Renal pelvis (tissue), 1 donor: ENCODE measurements at regions not wholly inside any gene's neighbourhood (a gene's known extent, or its start where the extent isn't known, plus 50 kb on each side); places are given as distances from the start of the nearest gene placed in this dataset.

Experiments
- DNase-seq: peaks from one replicate; pipeline ENCODE4 v3.0.0-alpha.2; 2013

DNA sequence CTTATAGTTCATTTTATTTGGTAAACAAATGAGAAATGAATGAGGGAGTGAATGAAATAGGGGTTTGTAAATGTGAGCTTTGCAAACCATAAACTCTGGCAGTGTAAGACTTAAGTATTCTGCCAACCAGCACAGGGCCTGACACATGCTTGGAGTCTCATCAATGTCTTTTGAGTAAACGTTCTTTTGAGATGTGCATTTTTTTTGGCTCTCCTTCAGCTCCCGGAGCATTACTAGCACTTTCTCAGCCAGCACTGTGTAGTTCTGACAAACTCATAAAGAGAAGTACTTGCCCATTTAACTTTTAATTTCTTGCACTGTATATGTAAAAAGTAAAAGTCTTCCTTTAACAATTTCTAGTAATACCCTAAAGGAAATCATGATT is 245.3 kb downstream of the HS3ST1 start:
- DNase-seq = no peak

GRCh38 chr4:11182586-11183355 is 245.9 kb downstream of the HS3ST1 start:
- no peak for DNase-seq

- DNase-seq = no peak
Measured at GRCh38 chr4:11182031-11182430, 246.7 kb downstream of the HS3ST1 start.

- no peak for DNase-seq
Measured at GRCh38 chr4:11179796-11180195, 248.9 kb downstream of the HS3ST1 start.

DNA sequence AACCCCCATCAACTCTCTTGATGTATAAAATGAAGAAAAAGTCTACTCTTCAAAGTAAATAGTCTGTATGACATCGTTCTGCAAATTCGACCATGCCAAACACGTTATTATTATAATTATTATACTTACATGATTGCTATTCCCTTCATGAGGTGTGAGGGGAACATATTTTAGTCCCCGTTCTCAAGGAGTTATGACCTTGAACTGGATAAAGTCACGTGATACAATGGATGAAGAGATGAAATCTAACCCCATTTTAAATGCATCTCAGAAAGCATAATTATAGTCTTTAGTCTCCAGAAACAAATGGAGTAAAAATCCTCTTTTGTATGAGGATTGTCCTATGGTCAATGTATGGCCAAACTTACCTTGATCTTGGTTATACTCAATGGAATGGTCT is 250.3 kb downstream of the HS3ST1 start:
- no peak for DNase-seq

GRCh38 chr4:11175374-11175773 is 253.3 kb downstream of the HS3ST1 start:
- DNase-seq = no peak

- DNase-seq = no peak
Measured at GRCh38 chr4:11166606-11167005, 262.1 kb downstream of the HS3ST1 start.

GRCh38 chr4:11166034-11166433 is 262.7 kb downstream of the HS3ST1 start:
- DNase-seq = no peak

GRCh38 chr4:11165052-11165451 is 263.6 kb downstream of the HS3ST1 start:
- DNase-seq = no peak

- no peak for DNase-seq
Measured at GRCh38 chr4:11160288-11160687, 268.4 kb downstream of the HS3ST1 start.

GRCh38 chr4:11158971-11159370 is 269.7 kb downstream of the HS3ST1 start:
- DNase-seq = no peak

DNA sequence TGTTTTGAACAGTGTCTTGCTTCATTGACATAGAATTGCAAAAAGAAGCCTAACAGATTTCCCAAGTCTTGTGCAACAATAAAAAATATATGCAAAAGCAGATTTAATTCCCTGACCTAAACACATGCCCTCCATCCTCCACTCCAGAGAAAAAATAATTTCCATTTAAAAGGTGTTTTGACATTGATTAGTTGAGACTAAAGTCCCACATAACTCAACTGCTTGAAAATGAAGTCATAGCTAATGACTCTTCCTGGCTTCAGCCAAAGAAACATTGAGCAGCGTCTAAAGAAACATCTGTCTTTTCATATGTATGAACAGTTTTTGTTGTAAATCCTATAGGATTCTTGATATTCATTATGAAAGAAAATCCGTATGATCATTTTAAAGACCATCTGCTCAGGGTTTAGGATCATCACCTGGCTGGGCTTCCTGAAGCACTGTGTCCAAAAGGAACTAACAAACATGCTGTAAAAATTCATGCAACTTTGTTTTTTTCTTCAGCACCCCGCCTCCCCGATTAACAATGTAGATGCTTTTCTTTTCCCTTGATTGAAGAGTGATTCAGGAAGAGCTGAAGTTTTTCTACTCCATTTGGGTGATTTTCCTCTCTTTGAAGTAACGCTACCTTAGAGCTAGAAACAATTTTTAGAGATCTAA is 273.4 kb downstream of the HS3ST1 start:
- DNase-seq = no peak

DNA sequence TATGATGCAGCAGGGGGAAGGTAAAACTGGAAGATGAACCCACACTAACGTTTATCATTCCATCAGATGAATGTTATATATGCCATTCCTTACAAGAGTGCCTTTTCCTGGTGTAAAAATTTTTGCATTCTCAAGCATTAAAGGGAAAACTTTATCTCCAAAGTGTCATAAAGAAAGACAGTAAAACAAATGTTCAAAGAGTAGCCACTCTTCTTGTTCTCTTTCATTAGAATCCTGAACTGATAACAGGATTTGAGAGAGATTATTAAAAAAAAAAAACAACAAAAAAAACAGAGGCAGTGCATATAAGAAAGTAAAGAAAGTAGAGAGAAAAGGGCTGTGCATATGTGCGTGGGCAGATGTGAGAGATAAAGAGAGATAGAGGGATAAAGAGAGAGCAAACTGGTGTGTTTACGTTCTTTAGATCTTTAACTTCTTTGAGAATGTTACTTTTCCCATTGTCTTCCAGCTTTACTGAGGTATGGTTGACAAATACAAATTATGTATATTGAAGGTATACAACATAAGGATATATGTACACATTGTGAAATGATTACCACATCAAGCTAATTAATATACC is 275.4 kb downstream of the HS3ST1 start:
- no peak for DNase-seq

GRCh38 chr4:11152684-11153083 is 276.0 kb downstream of the HS3ST1 start:
- no peak for DNase-seq

- DNase-seq = no peak
Measured at GRCh38 chr4:11151500-11151899, 277.2 kb downstream of the HS3ST1 start.

DNA sequence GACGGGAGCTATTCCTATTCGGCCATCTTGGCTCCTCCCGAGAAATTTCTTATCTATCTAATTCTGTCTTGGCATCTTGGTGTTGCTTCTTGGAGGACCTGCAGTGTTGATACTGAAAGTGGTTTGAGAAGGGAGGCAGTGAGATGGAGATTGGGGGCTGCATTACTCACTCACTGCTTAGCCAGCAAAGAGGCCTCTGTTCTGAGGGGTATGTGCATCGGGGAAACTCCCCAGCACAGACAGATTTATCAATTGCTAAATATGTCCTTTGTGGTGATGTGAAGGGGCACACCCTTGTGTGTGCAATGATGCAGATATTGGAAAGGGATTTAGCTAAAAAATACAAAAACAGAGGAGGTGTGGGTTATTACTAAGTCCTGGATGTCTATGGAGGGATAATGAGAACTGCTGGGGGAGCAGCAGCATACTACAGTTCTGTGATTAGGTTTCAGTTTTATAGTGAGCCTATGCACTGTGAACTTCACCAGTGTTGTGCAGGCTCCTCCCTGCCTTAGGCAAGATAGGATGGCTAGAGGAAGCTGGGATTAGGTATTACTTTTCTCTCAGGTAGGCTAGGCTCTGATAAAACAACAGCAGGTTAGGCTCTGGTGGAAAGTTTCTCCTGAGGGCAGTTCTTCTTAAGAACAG is 279.0 kb downstream of the HS3ST1 start:
- no peak for DNase-seq

DNA sequence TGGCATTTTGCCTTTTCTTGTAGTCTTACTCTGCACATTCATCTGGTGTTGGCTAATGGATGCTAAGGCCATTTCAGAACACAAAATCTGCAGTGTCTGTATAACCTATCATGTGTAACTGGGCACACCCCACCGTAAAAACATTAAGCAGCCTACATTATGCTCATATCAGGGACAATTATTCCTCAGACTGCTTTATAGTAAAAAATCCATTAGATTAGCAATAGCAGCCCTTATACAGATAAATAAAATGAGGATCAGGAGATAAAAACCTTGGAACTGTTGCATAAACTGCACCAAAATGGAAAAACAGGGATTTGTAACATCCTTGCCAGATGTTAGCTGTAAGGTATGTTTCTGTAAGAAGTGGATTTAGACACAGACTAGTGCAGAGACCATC is 288.8 kb downstream of the HS3ST1 start:
- no peak for DNase-seq

DNA sequence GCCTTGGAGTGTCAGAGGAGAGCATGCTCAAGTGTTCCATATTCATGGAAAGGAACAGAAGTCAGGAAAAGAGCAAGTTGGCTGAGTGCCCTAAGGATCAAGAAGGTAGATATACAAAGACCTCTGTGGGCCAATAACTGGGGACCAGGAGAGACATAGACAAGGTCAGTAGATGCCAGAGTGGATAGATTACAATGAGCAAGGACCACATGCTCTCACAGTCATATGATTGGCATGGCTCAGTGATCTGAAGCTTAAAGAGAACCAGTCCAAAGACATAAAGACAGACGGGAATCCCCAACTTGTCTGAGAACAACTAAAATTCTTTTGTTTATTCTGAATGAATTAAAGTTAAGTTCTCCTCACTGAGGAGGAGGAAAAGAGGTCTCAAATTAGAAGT is 289.7 kb downstream of the HS3ST1 start:
- no peak for DNase-seq

DNA sequence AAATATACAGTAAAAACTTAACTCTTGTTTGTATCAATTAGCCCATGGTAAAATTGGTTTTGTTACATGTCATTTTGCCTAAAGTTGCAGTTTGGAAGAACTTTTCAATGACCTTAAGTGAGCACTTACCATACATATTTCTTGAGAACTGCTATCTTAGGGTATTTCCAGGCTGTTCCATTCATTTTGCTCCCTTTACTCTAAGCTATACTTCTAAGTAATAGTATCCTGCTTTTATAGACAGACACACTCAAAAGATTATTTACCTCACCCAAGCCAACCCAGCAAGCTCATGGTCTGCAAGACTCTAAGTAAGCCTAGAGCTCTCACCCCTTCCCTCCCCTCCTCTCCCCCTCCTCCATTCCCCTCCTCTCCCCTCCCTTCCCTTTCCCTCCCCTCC is 294.0 kb downstream of the HS3ST1 start:
- no peak for DNase-seq

DNA sequence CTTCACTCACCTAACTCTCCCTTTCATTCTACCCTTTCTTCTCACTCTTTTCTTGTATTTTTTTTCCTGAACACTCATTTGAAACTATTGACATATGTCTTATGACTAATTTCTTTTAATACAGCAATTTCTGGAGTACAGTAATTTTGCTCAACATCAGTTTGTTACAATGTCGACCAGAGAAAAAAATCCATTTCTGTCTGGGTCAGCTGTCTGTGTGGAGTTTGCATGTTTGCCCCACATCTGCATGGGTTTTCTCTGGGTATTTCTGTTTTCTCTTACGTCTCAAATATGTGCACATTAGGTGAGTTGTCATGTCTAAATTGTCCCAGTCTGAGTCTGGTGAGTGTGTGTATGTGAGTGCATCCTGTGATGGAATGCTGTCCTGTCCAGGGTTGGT is 294.8 kb downstream of the HS3ST1 start:
- DNase-seq = no peak

GRCh38 chr4:11132478-11132877 is 296.2 kb downstream of the HS3ST1 start:
- no peak for DNase-seq

- no peak for DNase-seq
Measured at GRCh38 chr4:11131491-11131890, 297.2 kb downstream of the HS3ST1 start.
